ENCODE measurements at regions not wholly inside any gene's neighbourhood (a gene's known extent, or its start where the extent isn't known, plus 50 kb on each side); places are given as distances from the start of the nearest gene placed in this dataset.

DNA sequence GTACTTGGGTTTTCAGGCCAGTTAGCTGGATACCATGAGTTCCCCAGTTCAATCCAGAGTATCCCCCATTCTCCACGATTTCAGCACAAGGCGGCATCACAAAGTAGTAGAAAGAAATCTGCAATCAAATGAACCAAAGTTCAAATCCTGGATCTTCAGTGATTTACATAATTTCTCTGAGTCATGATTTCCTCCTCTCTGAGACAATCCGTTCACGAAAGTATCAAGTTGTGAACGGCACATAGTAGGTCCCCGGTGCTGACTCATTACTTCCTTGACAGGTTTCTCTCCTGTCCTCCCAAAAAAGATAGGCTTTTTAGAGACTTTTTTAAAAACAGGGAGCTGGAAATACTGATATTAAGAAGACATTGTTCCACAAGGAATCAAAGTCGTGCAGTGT, 69.1 kb upstream of the AKIP1 start:
- no peak overlapping the region for H3K4me3 Mint-ChIP-seq
- no peaks in the 10 kb centered on the region for H3K4me1 Mint-ChIP-seq
- ATAC-seq (ENCODE audit: low read depth in 2 of 2) (no peak), DNase-seq (no peak)
- H3K9me3 Mint-ChIP-seq, result peaks cover 0 to 2% (median 0%) of the 10 kb centered on the region in 7 donors
- no peak overlapping the region for H3K27ac Mint-ChIP-seq
- H3K36me3 Mint-ChIP-seq, result no peaks in the 10 kb centered on the region
- H3K27me3 Mint-ChIP-seq, result peaks cover 15 to 44% (median 18%) of the 10 kb centered on the region in 3 donors

DNA sequence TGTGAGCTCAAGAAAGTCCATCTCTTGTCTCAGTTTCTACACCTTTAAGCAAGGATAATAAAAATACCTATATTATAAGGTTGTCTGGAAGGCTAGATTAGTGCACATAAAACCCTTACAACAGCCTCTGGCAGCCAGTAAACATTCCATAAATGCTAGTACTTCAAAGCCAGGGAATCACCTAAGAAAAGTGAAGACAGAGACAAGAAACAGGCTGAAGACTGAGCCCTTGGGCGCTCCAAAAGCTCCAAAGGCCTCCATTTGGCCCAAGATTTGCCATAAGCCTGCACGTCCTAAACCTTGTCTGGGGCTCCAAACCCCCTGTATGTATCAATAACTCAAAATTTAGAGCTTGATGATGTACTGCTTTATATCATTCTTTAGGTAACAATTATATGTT, 52.2 kb upstream of the AKIP1 start:
- Mint-ChIP-seq H3K36me3 (no peaks in the 10 kb centered on the region), H3K4me3 (no peak overlapping the region), H3K27me3 (peaks cover 16 to 46% (median 44%) of the 10 kb centered on the region in 3 donors), H3K9me3 (no peaks in the 10 kb centered on the region), H3K27ac (no peak overlapping the region), H3K4me1 (no peaks in the 10 kb centered on the region)
- DNase-seq (no peak), ATAC-seq (ENCODE audit: low read depth in 2 of 2) (no peak)

Data from naive B cell (primary cell).